Neural cell (in vitro differentiated cells): ENCODE measurements at regions not wholly inside any gene's neighbourhood (a gene's known extent, or its start where the extent isn't known, plus 50 kb on each side); places are given as distances from the start of the nearest gene placed in this dataset.
"Not testable (repeated sequence)": the region's sequence is repeated elsewhere in the genome, so short reads cannot be mapped to it uniquely, and the experiment has no call there.

Source experiments
- H2AFZ ChIP-seq: fragments of 200-600, 300-800 bp; sonication (generic), shearing (Covaris generic); 2 replicates; pipeline ENCODE4 v1.6.0; 2014; ENCODE audit warnings: low read depth, mild to moderate bottlenecking, antibody characterized with exemption, low read length, moderate library complexity
- H3F3A ChIP-seq: fragments of 200-600 bp; shearing (Covaris generic); 2 replicates; pipeline ENCODE4 v1.6.1; 2016; ENCODE audit warnings: mild to moderate bottlenecking, moderate library complexity, mixed read lengths, antibody characterized with exemption, low read length; ENCODE audit not compliant: insufficient read depth, poor library complexity, severe bottlenecking
- H3K27ac ChIP-seq: fragments of 200-600, 300-800 bp; sonication (generic), shearing (Covaris generic); 2 replicates; pipeline ENCODE4 v1.5.1; 2014; ENCODE audit warnings: mild to moderate bottlenecking, low read length, moderate library complexity
- H3K27me3 ChIP-seq: fragments of 300-800, 200-600 bp; sonication (generic), shearing (Covaris generic); 2 replicates; pipeline ENCODE4 v1.6.0; 2014; ENCODE audit warnings: mild to moderate bottlenecking, low read depth, low read length, moderate library complexity; ENCODE audit not compliant: insufficient read depth
- H3K36me3 ChIP-seq: fragments of 300-800, 200-600 bp; sonication (generic), shearing (Covaris generic); 2 replicates; pipeline ENCODE4 v1.5.1; 2014; ENCODE audit warnings: mild to moderate bottlenecking, antibody characterized with exemption, low read length, moderate library complexity; ENCODE audit not compliant: insufficient read depth
- H3K4me2 ChIP-seq: fragments of 300-800, 200-600 bp; sonication (generic), shearing (Covaris generic); 2 replicates; pipeline ENCODE4 v1.6.0; 2014; ENCODE audit warnings: mild to moderate bottlenecking, low read length
- H3K4me3 ChIP-seq: fragments of 300-800, 200-600 bp; sonication (generic), shearing (Covaris generic); 2 replicates; pipeline ENCODE4 v1.5.1; 2014; ENCODE audit warnings: mild to moderate bottlenecking, low read length, moderate library complexity
- H3K79me2 ChIP-seq: fragments of 200-600 bp; shearing (Covaris generic); replicated peaks from 2 replicates; pipeline ENCODE4 v1.6.0; 2014; ENCODE audit warnings: mild to moderate bottlenecking, low read length, moderate library complexity; ENCODE audit not compliant: insufficient read depth
- H3K9ac ChIP-seq: fragments of 300-800, 200-600 bp; sonication (generic), shearing (Covaris generic); 2 replicates; pipeline ENCODE4 v1.6.1; 2016; ENCODE audit warnings: mild to moderate bottlenecking, low read length, mixed read lengths
- H3K9me2 ChIP-seq: fragments of 200-600 bp; shearing (Covaris generic); 2 replicates; pipeline ENCODE4 v1.6.1; 2016; ENCODE audit warnings: mild to moderate bottlenecking, low read length, mixed read lengths; ENCODE audit not compliant: insufficient read depth
- H3K9me3 ChIP-seq: fragments of 200-600, 300-800 bp; sonication (generic), shearing (Covaris generic); 2 replicates; pipeline ENCODE4 v1.6.1; 2016; ENCODE audit warnings: mild to moderate bottlenecking, mixed run types, low read length, moderate library complexity, mixed read lengths
- H4K20me1 ChIP-seq: fragments of 200-600 bp; shearing (Covaris generic); 2 replicates; pipeline ENCODE4 v1.6.1; 2016; ENCODE audit warnings: mild to moderate bottlenecking, mixed run types; ENCODE audit not compliant: insufficient read depth

GRCh38 chr16:88148682-88149081 lies 197.4 kb downstream of the BANP start:
- not testable (repeated sequence) for H2AFZ ChIP-seq, H3K9ac ChIP-seq, H3K4me2 ChIP-seq, H3F3A ChIP-seq, H3K27ac ChIP-seq, H3K4me3 ChIP-seq, H3K9me3 ChIP-seq, H3K36me3 ChIP-seq, H3K79me2 ChIP-seq, H3K27me3 ChIP-seq, H3K9me2 ChIP-seq, H4K20me1 ChIP-seq

GRCh38 chr16:88149158-88149603 lies 197.9 kb downstream of the BANP start:
- H3K9me3 ChIP-seq, H3F3A ChIP-seq, H3K27ac ChIP-seq, H4K20me1 ChIP-seq, H3K9ac ChIP-seq, H3K4me3 ChIP-seq, H3K36me3 ChIP-seq, H2AFZ ChIP-seq, H3K79me2 ChIP-seq, H3K4me2 ChIP-seq, H3K27me3 ChIP-seq, H3K9me2 ChIP-seq: not testable (repeated sequence)

GRCh38 chr16:88149663-88150062 lies 198.4 kb downstream of the BANP start:
- not testable (repeated sequence) for H3K79me2 ChIP-seq, H3K27me3 ChIP-seq, H3K27ac ChIP-seq, H3K9ac ChIP-seq, H2AFZ ChIP-seq, H3K4me2 ChIP-seq, H4K20me1 ChIP-seq, H3F3A ChIP-seq, H3K9me3 ChIP-seq, H3K36me3 ChIP-seq, H3K4me3 ChIP-seq, H3K9me2 ChIP-seq

GRCh38 chr16:88150456-88151128 lies 199.4 kb downstream of the BANP start:
- H3K27ac ChIP-seq, H2AFZ ChIP-seq, H3F3A ChIP-seq, H3K4me3 ChIP-seq, H3K27me3 ChIP-seq, H3K4me2 ChIP-seq, H3K9me2 ChIP-seq, H3K79me2 ChIP-seq, H3K9ac ChIP-seq, H3K36me3 ChIP-seq, H3K9me3 ChIP-seq, H4K20me1 ChIP-seq: not testable (repeated sequence)

GRCh38 chr16:88151129-88151499 lies 199.9 kb downstream of the BANP start:
- not testable (repeated sequence) for H3K79me2 ChIP-seq, H3K4me3 ChIP-seq, H4K20me1 ChIP-seq, H3F3A ChIP-seq, H3K9me3 ChIP-seq, H3K4me2 ChIP-seq, H3K36me3 ChIP-seq, H3K27ac ChIP-seq, H3K27me3 ChIP-seq, H2AFZ ChIP-seq, H3K9ac ChIP-seq, H3K9me2 ChIP-seq

GRCh38 chr16:88151859-88152843 lies 200.9 kb downstream of the BANP start:
- not testable (repeated sequence) for H3K9ac ChIP-seq, H3K4me2 ChIP-seq, H3K9me3 ChIP-seq, H3F3A ChIP-seq, H3K4me3 ChIP-seq, H4K20me1 ChIP-seq, H3K36me3 ChIP-seq, H3K27me3 ChIP-seq, H3K27ac ChIP-seq, H3K9me2 ChIP-seq, H3K79me2 ChIP-seq, H2AFZ ChIP-seq

GRCh38 chr16:88152879-88153278 lies 201.6 kb downstream of the BANP start:
- not testable (repeated sequence) for H2AFZ ChIP-seq, H3K4me3 ChIP-seq, H3K27me3 ChIP-seq, H4K20me1 ChIP-seq, H3K9ac ChIP-seq, H3K9me3 ChIP-seq, H3K79me2 ChIP-seq, H3K27ac ChIP-seq, H3K36me3 ChIP-seq, H3F3A ChIP-seq, H3K9me2 ChIP-seq, H3K4me2 ChIP-seq

GRCh38 chr16:88153516-88153915 lies 202.3 kb downstream of the BANP start:
- H3K9me3 ChIP-seq, H3K79me2 ChIP-seq, H3K4me2 ChIP-seq, H4K20me1 ChIP-seq, H3K36me3 ChIP-seq, H3K4me3 ChIP-seq, H3K27me3 ChIP-seq, H3K27ac ChIP-seq, H3K9ac ChIP-seq, H3K9me2 ChIP-seq, H3F3A ChIP-seq, H2AFZ ChIP-seq: not testable (repeated sequence)
